KOPT-K1 (cell line): ENCODE measurements at regions not wholly inside any gene's neighbourhood (a gene's known extent, or its start where the extent isn't known, plus 50 kb on each side); places are given as distances from the start of the nearest gene placed in this dataset.

ENCODE experiments used
- H3K27ac ChIP-seq: fragments of 200-600 bp; sonication (generic); 2 replicates; pipeline ENCODE4 v1.5.1; 2016; ENCODE audit warnings: antibody characterized with exemption, mild to moderate bottlenecking, low read depth, low read length; ENCODE audit not compliant: poor library complexity, severe bottlenecking
- H3K36me3 ChIP-seq: fragments of 200-600 bp; sonication (generic); 2 replicates; pipeline ENCODE4 v1.5.1; 2017; ENCODE audit warnings: antibody characterized with exemption, mild to moderate bottlenecking, low read length, moderate library complexity; ENCODE audit not compliant: insufficient read depth
- H3K9me3 ChIP-seq: fragments of 200-600 bp; sonication (generic); 2 replicates; pipeline ENCODE4 v1.5.1; 2017; ENCODE audit warnings: antibody characterized with exemption, low read length, mild to moderate bottlenecking; ENCODE audit not compliant: insufficient read depth, poor library complexity, severe bottlenecking

- H3K36me3 ChIP-seq = no peaks in the 10 kb centered on the region
- no peak overlapping the region for H3K27ac ChIP-seq
- H3K9me3 ChIP-seq = no peaks in the 10 kb centered on the region
These were observed 699.3 kb upstream of the WWC1 start for GRCh38 chr5:167592114-167592513.

GRCh38 chr5:167593329-167594060 is 698.0 kb upstream of the WWC1 start:
- no peaks in the 10 kb centered on the region for H3K36me3 ChIP-seq
- no peaks in the 10 kb centered on the region for H3K9me3 ChIP-seq
- H3K27ac ChIP-seq = no peak overlapping the region

GRCh38 chr5:167594061-167594435 is 697.4 kb upstream of the WWC1 start:
- no peaks in the 10 kb centered on the region for H3K36me3 ChIP-seq
- no peak overlapping the region for H3K27ac ChIP-seq

GRCh38 chr5:167594750-167595149 is 696.7 kb upstream of the WWC1 start:
- Histone ChIP-seq H3K36me3 (no peaks in the 10 kb centered on the region), H3K9me3 (no peaks in the 10 kb centered on the region), H3K27ac (no peak overlapping the region)

More at GRCh38 chr5:167594061-167594435, 697.4 kb upstream of the WWC1 start:
- no peaks in the 10 kb centered on the region for H3K9me3 ChIP-seq

DNA sequence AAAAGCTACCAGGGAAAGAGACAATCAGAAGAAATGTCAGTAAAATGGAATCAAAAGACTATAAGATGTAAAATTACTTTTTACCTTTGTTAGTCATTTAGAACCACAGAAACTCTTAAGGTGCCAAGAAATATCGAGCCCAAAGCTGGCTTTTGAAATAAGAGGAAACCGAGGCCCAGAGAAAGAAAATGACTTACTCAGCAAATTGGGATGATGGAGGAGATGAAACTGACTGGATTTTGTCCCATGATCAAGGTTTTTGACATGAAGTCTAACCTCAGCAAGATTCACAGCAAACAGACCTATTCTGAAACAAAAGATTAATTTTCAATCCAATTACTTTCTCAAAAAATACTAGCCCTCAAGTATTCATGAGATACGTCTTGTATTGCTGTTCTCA is 696.2 kb upstream of the WWC1 start:
- Histone ChIP-seq H3K27ac (no peak overlapping the region), H3K36me3 (no peaks in the 10 kb centered on the region), H3K9me3 (no peaks in the 10 kb centered on the region)

DNA sequence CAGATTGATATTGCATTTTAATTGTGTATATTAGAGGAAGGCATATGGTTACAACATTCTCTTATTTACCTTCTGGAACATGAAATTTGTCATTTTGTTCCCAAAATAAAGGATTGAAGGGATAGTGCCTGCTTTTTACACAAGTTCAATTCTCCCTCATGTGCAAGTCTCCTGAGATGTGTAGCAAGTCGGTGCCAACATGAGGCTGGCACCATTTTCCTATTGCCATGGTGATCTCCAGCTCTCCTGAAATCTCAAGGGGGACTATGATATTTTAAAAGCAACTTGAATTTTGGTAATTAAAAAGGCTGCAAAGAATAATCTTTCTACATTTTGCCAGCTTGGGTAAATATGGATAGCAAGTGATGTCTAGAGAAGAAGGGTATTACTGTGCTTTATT is 693.3 kb upstream of the WWC1 start:
- no peak overlapping the region for H3K27ac ChIP-seq
- no peaks in the 10 kb centered on the region for H3K36me3 ChIP-seq
- H3K9me3 ChIP-seq = no peaks in the 10 kb centered on the region

- H3K9me3 ChIP-seq = no peaks in the 10 kb centered on the region
- H3K36me3 ChIP-seq = no peaks in the 10 kb centered on the region
- H3K27ac ChIP-seq = no peak overlapping the region
These were observed 689.4 kb upstream of the WWC1 start for GRCh38 chr5:167602067-167602466.

- no peak overlapping the region for H3K27ac ChIP-seq
- H3K9me3 ChIP-seq = no peaks in the 10 kb centered on the region
- no peaks in the 10 kb centered on the region for H3K36me3 ChIP-seq
These were observed 688.3 kb upstream of the WWC1 start for GRCh38 chr5:167603135-167603534.

DNA sequence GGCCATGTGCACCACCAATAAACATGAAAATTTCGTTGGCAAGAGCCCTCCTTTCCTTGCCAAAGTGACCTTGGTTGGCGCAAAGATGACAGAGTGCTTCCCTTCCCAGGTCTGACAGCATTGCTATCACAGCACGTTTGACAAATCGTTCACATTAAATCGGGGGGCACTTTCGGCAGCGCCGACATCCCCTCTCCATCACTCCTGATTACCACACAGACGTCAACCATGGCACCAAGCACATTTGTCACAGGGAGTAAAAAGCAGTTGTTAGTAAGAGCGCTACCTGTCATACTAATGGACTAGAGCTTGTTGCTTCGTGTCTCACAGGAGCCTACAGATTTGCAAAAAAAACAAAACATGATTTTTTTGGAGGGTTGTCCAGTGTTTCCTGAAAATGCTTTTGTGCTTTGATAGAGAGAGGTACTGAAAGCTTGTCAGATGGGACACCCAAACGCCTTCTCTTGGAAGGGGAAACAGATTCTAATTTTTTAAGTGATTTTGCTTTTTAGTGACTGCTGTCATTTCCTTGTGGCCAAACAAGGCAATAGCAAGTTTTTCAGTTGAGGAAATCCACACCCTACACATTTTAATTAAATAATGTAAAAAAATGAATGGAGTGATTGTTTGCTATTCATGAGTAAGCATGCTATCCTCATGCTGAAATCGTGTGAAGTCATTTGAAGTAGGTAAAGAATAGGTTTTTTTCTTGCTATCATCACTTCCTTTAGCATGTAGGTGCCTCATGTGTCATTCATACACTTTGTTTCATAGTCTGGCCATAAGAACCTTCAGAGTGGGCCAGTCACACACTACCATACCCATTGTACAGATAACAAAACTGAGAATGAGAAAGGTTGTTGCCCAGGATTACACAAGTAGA is 682.8 kb upstream of the WWC1 start:
- Histone ChIP-seq H3K36me3 (no peaks in the 10 kb centered on the region), H3K9me3 (no peaks in the 10 kb centered on the region), H3K27ac (no peak overlapping the region)

- no peaks in the 10 kb centered on the region for H3K9me3 ChIP-seq
- no peaks in the 10 kb centered on the region for H3K36me3 ChIP-seq
- H3K27ac ChIP-seq = no peak overlapping the region
These were observed 677.0 kb upstream of the WWC1 start for GRCh38 chr5:167614294-167615021.

GRCh38 chr5:167616043-167616890 is 675.2 kb upstream of the WWC1 start:
- Histone ChIP-seq H3K27ac (no peak overlapping the region), H3K36me3 (no peaks in the 10 kb centered on the region)

GRCh38 chr5:167623354-167623753 is 668.1 kb upstream of the WWC1 start:
- no peaks in the 10 kb centered on the region for H3K36me3 ChIP-seq
- no peak overlapping the region for H3K27ac ChIP-seq
- no peaks in the 10 kb centered on the region for H3K9me3 ChIP-seq

More at GRCh38 chr5:167616043-167616890, 675.2 kb upstream of the WWC1 start:
- no peaks in the 10 kb centered on the region for H3K9me3 ChIP-seq

- Histone ChIP-seq H3K27ac (no peak overlapping the region), H3K36me3 (no peaks in the 10 kb centered on the region), H3K9me3 (no peaks in the 10 kb centered on the region)
These were observed 667.4 kb upstream of the WWC1 start for GRCh38 chr5:167624053-167624452.

DNA sequence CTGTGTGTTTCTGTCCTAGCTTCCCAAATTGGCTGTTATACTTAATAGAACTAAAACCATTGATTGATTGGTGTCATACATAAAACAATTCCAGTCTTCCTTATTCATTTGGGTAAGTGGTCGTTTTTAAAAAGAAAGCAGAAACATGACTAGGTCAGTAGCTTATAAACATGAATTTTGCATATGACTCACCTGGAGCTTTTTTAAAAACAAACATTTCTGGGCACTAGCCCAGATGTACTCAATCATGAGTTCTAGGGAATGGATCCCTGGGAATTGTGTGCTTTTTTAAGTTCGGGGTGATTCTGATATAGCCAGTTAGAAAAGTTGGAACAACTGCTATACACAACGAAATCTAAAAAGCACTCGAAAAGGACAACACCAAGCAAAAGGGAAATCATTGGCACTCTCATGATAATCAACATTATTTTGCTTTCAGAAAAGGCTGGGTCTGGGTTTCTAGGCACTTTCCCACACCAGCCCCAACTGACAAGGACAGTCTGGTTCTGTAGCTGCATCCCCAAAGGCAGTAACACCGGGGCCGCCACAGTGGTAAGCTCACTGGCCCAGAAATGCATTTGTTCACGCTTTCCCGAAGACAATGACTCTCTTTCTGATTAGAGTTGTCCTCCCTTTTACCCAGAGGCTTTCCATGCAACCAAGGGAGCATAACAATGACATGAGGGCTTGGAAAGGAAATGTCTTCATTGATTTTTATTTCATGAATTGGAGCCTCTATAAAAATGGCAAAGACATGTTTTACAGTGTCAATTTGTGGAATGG is 664.9 kb upstream of the WWC1 start:
- Histone ChIP-seq H3K36me3 (no peaks in the 10 kb centered on the region), H3K27ac (no peak overlapping the region), H3K9me3 (no peaks in the 10 kb centered on the region)
